HG02943 (cell line): ENCODE measurements at regions not wholly inside any gene's neighbourhood (a gene's known extent, or its start where the extent isn't known, plus 50 kb on each side); places are given as distances from the start of the nearest gene placed in this dataset.
"Not testable (repeated sequence)": the region's sequence is repeated elsewhere in the genome, so short reads cannot be mapped to it uniquely, and the experiment has no call there.

ENCODE experiments used
- ATAC-seq: cut with Tn5 transposase; IDR thresholded peaks from one replicate; pipeline ENCODE4 v1.9.1; 2021; ENCODE audit warnings: mild to moderate bottlenecking, low read depth, moderate library complexity; ENCODE audit not compliant: unreplicated experiment

- ATAC-seq, result peak; percentile 91
Observed at GRCh38 chr3:103134023-103134724, 699.4 kb downstream of the ZPLD1 start.

DNA sequence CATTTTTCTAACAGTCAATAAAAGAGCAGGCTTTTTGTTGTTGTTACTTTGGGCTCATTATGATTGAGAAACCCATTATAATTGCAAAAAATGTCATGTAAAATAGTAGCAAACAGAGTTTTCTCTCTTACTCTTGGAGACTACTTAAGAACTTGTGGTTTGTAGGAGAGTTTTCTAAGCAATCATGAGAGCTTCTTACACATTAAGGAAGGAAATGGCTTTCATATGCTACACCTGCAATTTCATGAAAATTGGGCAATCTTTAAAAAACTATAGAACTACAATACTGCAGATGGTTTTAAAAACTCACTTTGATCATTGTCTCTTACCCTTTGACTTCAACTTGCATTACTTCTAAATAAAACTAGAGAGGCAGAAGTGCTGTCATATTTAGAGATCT, 701.8 kb downstream of the ZPLD1 start:
- ATAC-seq, result no peak

DNA sequence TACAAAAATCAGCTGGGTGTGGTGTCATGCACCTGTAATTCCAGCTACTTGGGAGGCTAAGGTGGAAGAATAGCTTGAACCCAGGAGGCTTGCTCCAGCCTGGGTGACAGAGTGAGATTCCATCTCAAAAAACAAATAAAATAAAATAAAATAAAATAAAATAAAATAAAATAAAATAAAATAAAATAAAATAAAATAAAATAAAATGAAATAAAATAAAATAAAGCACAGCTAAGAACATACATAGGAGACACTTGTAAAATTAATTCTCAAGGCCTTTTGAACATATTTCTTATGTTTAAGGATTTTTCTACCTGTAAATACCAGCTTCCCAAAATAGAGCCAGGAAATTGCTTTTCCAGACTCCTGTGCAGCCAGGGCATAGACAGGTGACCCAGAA, 703.0 kb downstream of the ZPLD1 start:
- no peak for ATAC-seq

- ATAC-seq, result no peak
Observed at GRCh38 chr3:103158183-103158582, 723.4 kb downstream of the ZPLD1 start.

DNA sequence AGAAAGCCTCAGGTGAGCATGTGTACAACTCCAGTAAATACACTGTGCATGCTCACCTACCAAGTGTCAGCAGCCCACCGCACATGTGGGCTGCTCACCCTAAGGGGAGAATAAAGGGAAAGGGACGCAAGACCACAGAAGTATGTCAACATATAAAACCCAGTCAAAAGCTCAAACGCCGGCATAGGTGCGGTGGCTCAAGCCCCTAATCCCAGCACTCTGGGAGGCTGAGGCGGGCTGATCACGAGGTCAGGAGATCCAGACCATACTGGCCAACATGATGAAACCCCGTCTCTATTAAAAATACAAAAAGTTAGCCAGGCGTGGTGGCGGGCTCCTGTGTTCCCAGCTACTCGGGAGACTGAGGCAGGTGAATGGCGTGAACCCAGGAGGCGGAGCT, 732.1 kb downstream of the ZPLD1 start:
- ATAC-seq, result no peak

DNA sequence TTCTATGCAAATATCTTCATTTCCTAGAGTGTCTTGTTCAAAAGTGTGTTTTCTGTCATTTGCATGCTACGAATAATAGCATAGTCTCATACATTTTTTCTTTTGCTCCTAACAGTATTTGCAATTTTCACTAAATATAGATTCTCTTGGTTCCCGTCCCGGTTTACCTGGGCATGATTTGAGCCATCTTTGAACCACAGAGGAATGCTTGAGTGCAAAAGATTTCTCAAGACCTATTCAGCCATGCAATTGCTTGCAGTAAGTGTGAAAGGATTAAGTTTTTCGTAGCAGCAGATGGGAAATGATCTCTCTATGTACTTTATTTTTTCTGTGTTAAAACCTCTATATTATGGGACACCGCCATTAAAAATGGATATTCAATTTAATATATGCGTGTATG, 733.0 kb downstream of the ZPLD1 start:
- no peak for ATAC-seq

GRCh38 chr3:103169289-103169688, 734.5 kb downstream of the ZPLD1 start:
- no peak for ATAC-seq

DNA sequence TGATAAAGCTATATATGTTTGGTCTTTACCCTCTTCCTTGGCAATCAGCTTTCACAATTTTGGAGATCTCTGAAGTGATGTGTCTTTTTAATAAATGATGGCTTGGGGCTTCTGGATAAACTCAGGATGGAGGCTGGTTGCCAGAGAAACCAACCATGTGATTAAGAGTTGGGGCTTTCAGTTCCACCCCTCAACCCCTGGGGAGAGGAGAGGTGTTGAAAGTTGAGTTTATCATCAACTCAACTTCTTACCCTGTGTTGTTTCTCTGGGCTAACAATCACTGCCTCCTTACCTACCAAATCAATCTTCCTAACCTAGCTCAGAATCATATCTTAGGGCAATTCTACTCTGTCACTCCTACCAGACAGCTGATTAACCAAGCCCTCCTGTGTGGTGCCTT, 735.8 kb downstream of the ZPLD1 start:
- ATAC-seq, result no peak

DNA sequence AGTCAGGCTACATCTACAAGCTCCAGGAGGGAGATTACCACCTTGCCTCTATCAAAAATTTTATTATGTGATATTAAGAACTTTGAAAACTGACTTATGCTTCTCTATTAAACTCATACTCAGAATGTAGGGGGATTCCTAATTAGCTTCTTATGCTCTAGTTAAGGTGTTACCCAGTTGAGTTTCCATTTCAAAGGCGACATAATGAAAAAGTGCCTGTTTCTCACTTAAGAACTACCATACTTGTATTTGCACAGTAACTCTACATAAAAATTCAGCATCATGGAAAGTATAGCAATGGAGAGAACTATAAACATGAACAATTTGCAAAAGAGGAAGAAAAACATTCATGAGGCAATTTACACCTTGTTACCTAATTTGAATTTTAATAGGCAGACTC, 739.1 kb downstream of the ZPLD1 start:
- no peak for ATAC-seq

GRCh38 chr3:103181160-103181559, 746.3 kb downstream of the ZPLD1 start:
- ATAC-seq, result no peak

DNA sequence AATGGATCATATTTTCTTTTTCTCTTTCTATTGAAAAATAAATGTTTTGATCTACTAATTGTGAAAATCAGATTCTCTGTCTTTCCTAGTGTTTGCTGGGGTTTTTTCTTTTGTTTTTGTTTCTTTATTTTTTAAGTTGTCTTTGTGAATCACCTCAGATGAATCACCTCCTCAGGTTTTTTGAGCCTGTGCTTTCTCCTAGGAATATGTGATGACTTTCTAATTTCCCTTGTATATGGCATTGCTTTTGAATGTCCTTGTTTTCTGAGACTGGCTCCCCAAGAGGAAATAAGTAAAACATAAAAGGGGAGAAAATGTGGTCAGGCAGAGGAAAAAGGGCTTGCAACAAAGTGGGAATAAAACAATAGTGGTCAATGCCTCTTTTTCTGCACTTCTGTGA, 750.0 kb downstream of the ZPLD1 start:
- no peak for ATAC-seq

GRCh38 chr3:103189941-103190340, 755.1 kb downstream of the ZPLD1 start:
- no peak for ATAC-seq

DNA sequence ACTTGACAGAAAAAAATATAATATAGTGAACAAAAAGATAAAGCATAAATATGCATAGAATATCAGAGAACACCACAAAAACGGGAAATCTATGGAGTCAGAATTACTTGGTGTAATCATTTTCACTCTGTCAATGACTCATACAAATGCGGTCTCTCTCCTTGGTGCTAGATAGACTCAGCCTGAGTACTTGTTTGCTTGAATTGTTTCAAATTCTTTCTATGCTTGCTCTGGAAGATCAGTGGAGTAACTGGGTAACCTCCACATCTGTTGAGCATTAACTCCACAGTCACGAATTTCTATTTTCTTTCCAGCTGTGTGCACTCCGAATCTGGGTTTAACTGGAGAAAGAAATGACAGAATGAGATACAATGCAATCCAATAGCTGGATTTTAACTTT, 760.4 kb downstream of the ZPLD1 start:
- no peak for ATAC-seq

- ATAC-seq, result no peak
Observed at GRCh38 chr3:103203441-103203840, 768.6 kb downstream of the ZPLD1 start.

DNA sequence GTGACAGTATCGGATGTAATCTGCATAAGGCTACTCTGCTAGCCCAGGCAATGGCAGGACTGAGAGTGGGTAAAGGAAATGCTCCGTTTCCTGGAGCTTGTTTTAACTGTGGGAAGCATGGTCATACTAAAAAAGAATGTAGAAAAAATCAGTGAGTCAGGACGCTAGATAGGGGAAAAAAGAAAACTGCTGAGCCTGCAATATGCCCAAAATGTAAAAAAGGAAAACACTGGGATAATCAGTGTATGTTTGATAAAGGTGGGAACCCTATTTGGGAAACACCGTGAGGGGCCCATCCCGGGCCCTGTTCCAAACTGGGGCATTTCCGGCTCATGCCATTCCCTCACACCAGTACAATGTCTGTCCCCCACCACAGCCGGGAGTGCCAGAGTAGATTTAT, 775.8 kb downstream of the ZPLD1 start:
- ATAC-seq, result no peak

GRCh38 chr3:103218146-103218545, 783.3 kb downstream of the ZPLD1 start:
- peak; percentile 100 for ATAC-seq

- ATAC-seq, result peak; percentile 14
Observed at GRCh38 chr3:103218793-103219192, 784.0 kb downstream of the ZPLD1 start.

- no peak for ATAC-seq
Observed at GRCh38 chr3:103227651-103228050, 792.8 kb downstream of the ZPLD1 start.

DNA sequence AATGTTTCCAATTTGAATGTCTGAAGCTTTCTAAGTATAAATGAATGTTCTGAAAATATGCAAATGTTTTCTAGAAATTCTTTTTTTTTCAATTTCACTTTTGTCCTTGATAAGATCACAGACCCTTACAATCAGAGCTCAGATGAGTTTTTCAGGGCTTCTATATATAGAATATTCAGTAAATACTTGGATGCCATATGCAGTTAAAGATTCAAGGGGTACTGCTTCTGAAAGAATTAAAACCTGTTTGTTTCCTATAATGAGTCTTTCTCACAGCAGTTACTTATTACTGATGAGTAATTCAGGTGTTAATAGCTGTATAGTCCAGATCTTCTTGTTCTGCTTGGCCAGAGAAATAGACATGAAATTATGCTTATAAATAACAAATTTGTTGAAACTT, 812.6 kb downstream of the ZPLD1 start:
- ATAC-seq, result no peak

DNA sequence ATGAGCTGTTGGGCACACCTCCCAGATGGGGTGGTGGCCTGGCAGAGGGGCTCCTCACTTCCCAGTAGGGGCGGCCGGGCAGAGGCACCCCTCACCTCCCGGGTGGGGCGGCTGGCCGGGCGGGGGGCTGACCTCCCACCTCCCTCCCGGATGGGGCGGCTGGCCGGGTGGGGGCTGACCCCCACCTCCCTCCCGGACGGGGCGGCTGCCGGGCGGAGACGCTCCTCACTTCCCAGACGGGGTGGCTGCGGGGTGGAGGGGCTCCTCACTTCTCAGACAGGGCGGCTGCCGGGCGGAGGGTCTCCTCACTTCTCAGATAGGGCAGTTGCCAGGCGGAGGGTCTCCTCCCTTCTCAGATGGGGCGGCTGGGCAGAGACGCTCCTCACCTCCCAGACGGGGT, 820.0 kb downstream of the ZPLD1 start:
- ATAC-seq, result not testable (repeated sequence)

GRCh38 chr3:103269287-103269686, 834.5 kb downstream of the ZPLD1 start:
- no peak for ATAC-seq

DNA sequence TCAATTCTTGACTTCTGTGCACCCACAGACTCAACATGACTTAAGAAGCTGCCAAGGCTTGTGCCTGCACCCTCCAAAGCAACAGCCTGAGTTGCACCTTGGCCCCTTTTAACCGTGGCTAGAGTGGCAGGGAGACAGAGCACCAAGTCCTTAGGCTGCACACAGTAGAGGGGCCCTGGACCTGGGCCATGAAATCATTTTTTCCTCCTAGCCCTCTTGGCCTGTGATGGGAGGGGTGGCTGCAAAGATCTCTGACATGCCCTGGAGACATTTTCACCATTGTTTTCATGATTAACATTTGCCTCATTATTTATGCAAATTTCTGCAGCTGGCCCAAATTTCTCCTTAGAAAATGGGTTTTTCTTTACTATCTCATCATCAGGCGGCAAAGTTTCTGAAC, 836.8 kb downstream of the ZPLD1 start:
- no peak for ATAC-seq
